Rectal smooth muscle tissue (tissue), 1 donor: ENCODE measurements at regions not wholly inside any gene's neighbourhood (a gene's known extent, or its start where the extent isn't known, plus 50 kb on each side); places are given as distances from the start of the nearest gene placed in this dataset.

Source experiments
- H3K27ac ChIP-seq: one replicate; pipeline ENCODE4 v1.7.0; 2013; ENCODE audit warnings: low read depth, low read length, inconsistent platforms
- H3K27me3 ChIP-seq: one replicate; pipeline ENCODE4 v1.7.0; 2013; ENCODE audit warnings: low read length; ENCODE audit not compliant: control insufficient read depth, insufficient read depth
- H3K36me3 ChIP-seq: one replicate; pipeline ENCODE4 v1.7.0; 2013; ENCODE audit warnings: low read length; ENCODE audit not compliant: control insufficient read depth, insufficient read depth
- H3K4me1 ChIP-seq: one replicate; pipeline ENCODE4 v1.7.0; 2013; ENCODE audit warnings: low read length; ENCODE audit not compliant: control insufficient read depth, insufficient read depth
- H3K4me3 ChIP-seq: one replicate; pipeline ENCODE4 v1.7.0; 2013; ENCODE audit warnings: low read length
- H3K9ac ChIP-seq: one replicate; pipeline ENCODE4 v1.7.0; 2013; ENCODE audit warnings: low read length

GRCh38 chr6:147105786-147106185, 98.4 kb upstream of the STXBP5 start:
- no peak overlapping the region for H3K27ac ChIP-seq
- no peaks in the 10 kb centered on the region for H3K36me3 ChIP-seq
- no peaks in the 10 kb centered on the region for H3K4me1 ChIP-seq
- H3K9ac ChIP-seq, result no peak overlapping the region
- H3K4me3 ChIP-seq, result no peak overlapping the region
- no peaks in the 10 kb centered on the region for H3K27me3 ChIP-seq

GRCh38 chr6:147106759-147107401, 97.3 kb upstream of the STXBP5 start:
- no peaks in the 10 kb centered on the region for H3K4me1 ChIP-seq
- no peak overlapping the region for H3K9ac ChIP-seq
- no peak overlapping the region for H3K27ac ChIP-seq
- no peaks in the 10 kb centered on the region for H3K27me3 ChIP-seq
- H3K4me3 ChIP-seq, result no peak overlapping the region
- no peaks in the 10 kb centered on the region for H3K36me3 ChIP-seq

GRCh38 chr6:147108259-147108910, 95.8 kb upstream of the STXBP5 start:
- Histone ChIP-seq H3K27ac (no peak overlapping the region), H3K4me3 (no peak overlapping the region), H3K9ac (no peak overlapping the region), H3K36me3 (no peaks in the 10 kb centered on the region), H3K27me3 (no peaks in the 10 kb centered on the region), H3K4me1 (no peaks in the 10 kb centered on the region)

GRCh38 chr6:147109707-147110106, 94.5 kb upstream of the STXBP5 start:
- no peak overlapping the region for H3K9ac ChIP-seq
- no peaks in the 10 kb centered on the region for H3K4me1 ChIP-seq
- H3K36me3 ChIP-seq, result no peaks in the 10 kb centered on the region
- no peak overlapping the region for H3K4me3 ChIP-seq
- H3K27ac ChIP-seq, result no peak overlapping the region
- H3K27me3 ChIP-seq, result no peaks in the 10 kb centered on the region

GRCh38 chr6:147116056-147116455, 88.2 kb upstream of the STXBP5 start:
- Histone ChIP-seq H3K36me3 (no peaks in the 10 kb centered on the region), H3K9ac (no peak overlapping the region), H3K4me3 (no peak overlapping the region), H3K4me1 (no peaks in the 10 kb centered on the region), H3K27me3 (no peaks in the 10 kb centered on the region), H3K27ac (no peak overlapping the region)

- no peak overlapping the region for H3K4me3 ChIP-seq
- no peak overlapping the region for H3K9ac ChIP-seq
- H3K27ac ChIP-seq, result no peak overlapping the region
- no peaks in the 10 kb centered on the region for H3K36me3 ChIP-seq
- H3K4me1 ChIP-seq, result no peaks in the 10 kb centered on the region
- H3K27me3 ChIP-seq, result no peaks in the 10 kb centered on the region
These were observed 87.2 kb upstream of the STXBP5 start for GRCh38 chr6:147117011-147117410.

GRCh38 chr6:147117580-147117979, 86.6 kb upstream of the STXBP5 start:
- Histone ChIP-seq H3K36me3 (no peaks in the 10 kb centered on the region), H3K4me1 (no peaks in the 10 kb centered on the region), H3K27ac (no peak overlapping the region), H3K27me3 (no peaks in the 10 kb centered on the region), H3K4me3 (no peak overlapping the region), H3K9ac (no peak overlapping the region)

GRCh38 chr6:147119310-147119709, 84.9 kb upstream of the STXBP5 start:
- H3K36me3 ChIP-seq, result no peaks in the 10 kb centered on the region
- H3K9ac ChIP-seq, result no peak overlapping the region
- H3K27me3 ChIP-seq, result no peaks in the 10 kb centered on the region
- no peaks in the 10 kb centered on the region for H3K4me1 ChIP-seq
- no peak overlapping the region for H3K4me3 ChIP-seq
- no peak overlapping the region for H3K27ac ChIP-seq

- Histone ChIP-seq H3K27me3 (no peaks in the 10 kb centered on the region), H3K27ac (no peak overlapping the region), H3K4me1 (no peaks in the 10 kb centered on the region), H3K9ac (no peak overlapping the region), H3K4me3 (no peak overlapping the region), H3K36me3 (no peaks in the 10 kb centered on the region)
These were observed 81.4 kb upstream of the STXBP5 start for GRCh38 chr6:147122823-147123222.

GRCh38 chr6:147126618-147127022, 77.6 kb upstream of the STXBP5 start:
- no peaks in the 10 kb centered on the region for H3K27me3 ChIP-seq
- H3K4me1 ChIP-seq, result no peaks in the 10 kb centered on the region
- H3K4me3 ChIP-seq, result no peak overlapping the region
- no peak overlapping the region for H3K27ac ChIP-seq
- H3K9ac ChIP-seq, result no peak overlapping the region
- no peaks in the 10 kb centered on the region for H3K36me3 ChIP-seq

- Histone ChIP-seq H3K27me3 (no peaks in the 10 kb centered on the region), H3K4me1 (no peaks in the 10 kb centered on the region), H3K27ac (no peak overlapping the region), H3K9ac (no peak overlapping the region), H3K4me3 (no peak overlapping the region), H3K36me3 (no peaks in the 10 kb centered on the region)
These were observed 76.6 kb upstream of the STXBP5 start for GRCh38 chr6:147127587-147127986.

GRCh38 chr6:147128056-147128455, 76.2 kb upstream of the STXBP5 start:
- Histone ChIP-seq H3K27ac (no peak overlapping the region), H3K36me3 (no peaks in the 10 kb centered on the region), H3K27me3 (no peaks in the 10 kb centered on the region), H3K9ac (no peak overlapping the region), H3K4me3 (no peak overlapping the region), H3K4me1 (no peaks in the 10 kb centered on the region)

- Histone ChIP-seq H3K27me3 (no peaks in the 10 kb centered on the region), H3K27ac (no peak overlapping the region), H3K9ac (no peak overlapping the region), H3K36me3 (no peaks in the 10 kb centered on the region), H3K4me1 (no peaks in the 10 kb centered on the region), H3K4me3 (no peak overlapping the region)
These were observed 72.6 kb upstream of the STXBP5 start for GRCh38 chr6:147131532-147132128.
